ENCODE measurements at regions not wholly inside any gene's neighbourhood (a gene's known extent, or its start where the extent isn't known, plus 50 kb on each side); places are given as distances from the start of the nearest gene placed in this dataset.
"Not testable (repeated sequence)": the region's sequence is repeated elsewhere in the genome, so short reads cannot be mapped to it uniquely, and the experiment has no call there.

GRCh38 chr2:53033411-53033810, 734.2 kb upstream of the CHAC2 start:
- H3K27me3 Mint-ChIP-seq = no peaks in the 10 kb centered on the region
- ChIA-PET CTCF (no interaction called here), POLR2A (no interaction called here)
- no peak for DNase-seq
- peaks cover 0 to 5% (median 0%) of the 10 kb centered on the region in 5 donors for H3K9me3 Mint-ChIP-seq
- no peaks in the 10 kb centered on the region for H3K36me3 Mint-ChIP-seq
- no peaks in the 10 kb centered on the region for H3K36me3 ChIP-seq (ENCODE audit: insufficient read depth, low read length)
- H3K27me3 ChIP-seq (ENCODE audit: insufficient read depth, low read length, poor library complexity, severe bottlenecking) = no peaks in the 10 kb centered on the region
- H3K4me1 Mint-ChIP-seq = no peaks in the 10 kb centered on the region
- H3K4me1 ChIP-seq (ENCODE audit: insufficient read depth, low read length) = no peaks in the 10 kb centered on the region
- H3K27ac Mint-ChIP-seq = no peak overlapping the region
- H3K4me3 ChIP-seq (ENCODE audit: low read length) = no peak overlapping the region
- no peak overlapping the region for H3K27ac ChIP-seq (ENCODE audit: low read depth, low read length)
- H3K4me3 Mint-ChIP-seq = no peak overlapping the region
- no peaks in the 10 kb centered on the region for H3K9me3 ChIP-seq (ENCODE audit: low read length)

GRCh38 chr2:53028746-53029423, 738.7 kb upstream of the CHAC2 start:
- no peak for DNase-seq
- no peak overlapping the region for H3K4me3 ChIP-seq (ENCODE audit: low read length)
- H3K9me3 Mint-ChIP-seq = peaks cover 0 to 8% (median 2%) of the 10 kb centered on the region in 5 donors
- no peaks in the 10 kb centered on the region for H3K9me3 ChIP-seq (ENCODE audit: low read length)
- ChIA-PET CTCF (no interaction called here), POLR2A (no interaction called here)
- no peaks in the 10 kb centered on the region for H3K36me3 ChIP-seq (ENCODE audit: insufficient read depth, low read length)
- H3K4me1 Mint-ChIP-seq = no peaks in the 10 kb centered on the region
- H3K27ac Mint-ChIP-seq = no peak overlapping the region
- H3K27me3 Mint-ChIP-seq = peaks cover 0 to 1% of the 10 kb centered on the region in 2 donors
- H3K36me3 Mint-ChIP-seq = no peaks in the 10 kb centered on the region
- H3K27me3 ChIP-seq (ENCODE audit: insufficient read depth, low read length, poor library complexity, severe bottlenecking) = no peaks in the 10 kb centered on the region
- no peaks in the 10 kb centered on the region for H3K4me1 ChIP-seq (ENCODE audit: insufficient read depth, low read length)
- H3K4me3 Mint-ChIP-seq = no peak overlapping the region
- no peak overlapping the region for H3K27ac ChIP-seq (ENCODE audit: low read depth, low read length)

- no peaks in the 10 kb centered on the region for H3K36me3 Mint-ChIP-seq
- no peak overlapping the region for H3K27ac Mint-ChIP-seq
- no peak overlapping the region for H3K4me3 Mint-ChIP-seq
- peaks cover 0 to 10% (median 2%) of the 10 kb centered on the region in 5 donors for H3K9me3 Mint-ChIP-seq
- CTCF ChIA-PET = no interaction called here
- H3K9me3 ChIP-seq (ENCODE audit: low read length) = no peaks in the 10 kb centered on the region
- DNase-seq = no peak
- H3K36me3 ChIP-seq (ENCODE audit: insufficient read depth, low read length) = no peaks in the 10 kb centered on the region
- H3K27ac ChIP-seq (ENCODE audit: low read depth, low read length) = no peak overlapping the region
- peaks cover 0 to 1% of the 10 kb centered on the region in 2 donors for H3K27me3 Mint-ChIP-seq
- no peaks in the 10 kb centered on the region for H3K4me1 Mint-ChIP-seq
- H3K4me1 ChIP-seq (ENCODE audit: insufficient read depth, low read length) = no peaks in the 10 kb centered on the region
- H3K27me3 ChIP-seq (ENCODE audit: insufficient read depth, low read length, poor library complexity, severe bottlenecking) = no peaks in the 10 kb centered on the region
- no peak overlapping the region for H3K4me3 ChIP-seq (ENCODE audit: low read length)
- POLR2A ChIA-PET = no interaction called here
These were observed 739.4 kb upstream of the CHAC2 start for GRCh38 chr2:53028225-53028624.

GRCh38 chr2:53022248-53022647, 745.4 kb upstream of the CHAC2 start:
- H3K9me3 Mint-ChIP-seq = peaks cover 0 to 10% (median 4%) of the 10 kb centered on the region in 5 donors
- H3K9me3 ChIP-seq (ENCODE audit: low read length); DNase-seq; CTCF ChIA-PET; H3K4me3 Mint-ChIP-seq; H3K27ac Mint-ChIP-seq; H3K4me1 ChIP-seq (ENCODE audit: insufficient read depth, low read length); H3K27me3 ChIP-seq (ENCODE audit: insufficient read depth, low read length, poor library complexity, severe bottlenecking); H3K36me3 Mint-ChIP-seq; H3K27ac ChIP-seq (ENCODE audit: low read depth, low read length); POLR2A ChIA-PET; H3K4me3 ChIP-seq (ENCODE audit: low read length); H3K4me1 Mint-ChIP-seq; H3K36me3 ChIP-seq (ENCODE audit: insufficient read depth, low read length); H3K27me3 Mint-ChIP-seq: not testable (repeated sequence)

GRCh38 chr2:53021828-53022227, 745.8 kb upstream of the CHAC2 start:
- H3K27me3 Mint-ChIP-seq = peaks cover 0 to 1% of the 10 kb centered on the region in 2 donors
- peak overlapping the region in 1 of 8 donors; percentile 37 for H3K27ac Mint-ChIP-seq
- CTCF ChIA-PET = no interaction called here

GRCh38 chr2:53021292-53021691, 746.3 kb upstream of the CHAC2 start:
- H3K36me3 Mint-ChIP-seq = no peaks in the 10 kb centered on the region
- no peak overlapping the region for H3K4me3 Mint-ChIP-seq
- peaks cover 0 to 10% (median 2%) of the 10 kb centered on the region in 5 donors for H3K9me3 Mint-ChIP-seq
- H3K36me3 ChIP-seq (ENCODE audit: insufficient read depth, low read length) = no peaks in the 10 kb centered on the region
- peak overlapping the region in 1 of 8 donors; percentile 48 for H3K27ac Mint-ChIP-seq
- no peaks in the 10 kb centered on the region for H3K9me3 ChIP-seq (ENCODE audit: low read length)
- H3K27ac ChIP-seq (ENCODE audit: low read depth, low read length) = no peak overlapping the region
- CTCF ChIA-PET = no interaction called here
- no peak for DNase-seq
- no peaks in the 10 kb centered on the region for H3K4me1 Mint-ChIP-seq
- no peaks in the 10 kb centered on the region for H3K27me3 ChIP-seq (ENCODE audit: insufficient read depth, low read length, poor library complexity, severe bottlenecking)
- POLR2A ChIA-PET = no interaction called here
- no peaks in the 10 kb centered on the region for H3K4me1 ChIP-seq (ENCODE audit: insufficient read depth, low read length)
- peaks cover 0 to 1% of the 10 kb centered on the region in 2 donors for H3K27me3 Mint-ChIP-seq
- H3K4me3 ChIP-seq (ENCODE audit: low read length) = no peak overlapping the region

More at GRCh38 chr2:53021828-53022227, 745.8 kb upstream of the CHAC2 start:
- H3K9me3 ChIP-seq (ENCODE audit: low read length) = no peaks in the 10 kb centered on the region
- Mint-ChIP-seq H3K4me3 (no peak overlapping the region), H3K4me1 (no peaks in the 10 kb centered on the region), H3K9me3 (peaks cover 0 to 10% (median 2%) of the 10 kb centered on the region in 5 donors), H3K36me3 (no peaks in the 10 kb centered on the region)
- DNase-seq = no peak
- no peaks in the 10 kb centered on the region for H3K27me3 ChIP-seq (ENCODE audit: insufficient read depth, low read length, poor library complexity, severe bottlenecking)
- H3K4me3 ChIP-seq (ENCODE audit: low read length) = no peak overlapping the region
- H3K27ac ChIP-seq (ENCODE audit: low read depth, low read length) = no peak overlapping the region
- no peaks in the 10 kb centered on the region for H3K4me1 ChIP-seq (ENCODE audit: insufficient read depth, low read length)
- POLR2A ChIA-PET = no interaction called here
- H3K36me3 ChIP-seq (ENCODE audit: insufficient read depth, low read length) = no peaks in the 10 kb centered on the region

- POLR2A ChIA-PET = no interaction called here
- no peak for DNase-seq
- H3K36me3 Mint-ChIP-seq = no peaks in the 10 kb centered on the region
- no peak overlapping the region for H3K4me3 Mint-ChIP-seq
- no peaks in the 10 kb centered on the region for H3K36me3 ChIP-seq (ENCODE audit: insufficient read depth, low read length)
- H3K27ac Mint-ChIP-seq = no peak overlapping the region
- CTCF ChIA-PET = no interaction called here
- H3K27ac ChIP-seq (ENCODE audit: low read depth, low read length) = no peak overlapping the region
- no peaks in the 10 kb centered on the region for H3K9me3 ChIP-seq (ENCODE audit: low read length)
- no peak overlapping the region for H3K4me3 ChIP-seq (ENCODE audit: low read length)
- no peaks in the 10 kb centered on the region for H3K4me1 Mint-ChIP-seq
- peaks cover 0 to 16% (median 2%) of the 10 kb centered on the region in 5 donors for H3K9me3 Mint-ChIP-seq
- H3K4me1 ChIP-seq (ENCODE audit: insufficient read depth, low read length) = no peaks in the 10 kb centered on the region
- no peaks in the 10 kb centered on the region for H3K27me3 ChIP-seq (ENCODE audit: insufficient read depth, low read length, poor library complexity, severe bottlenecking)
- peaks cover 0 to under 1% of the 10 kb centered on the region in 2 donors for H3K27me3 Mint-ChIP-seq
These were observed 748.7 kb upstream of the CHAC2 start for GRCh38 chr2:53018825-53019425.

GRCh38 chr2:53006980-53007379, 760.6 kb upstream of the CHAC2 start:
- CTCF ChIA-PET = no interaction called here
- Mint-ChIP-seq H3K9me3 (peaks cover 0 to 13% (median 0%) of the 10 kb centered on the region in 5 donors), H3K27me3 (no peaks in the 10 kb centered on the region), H3K27ac (no peak overlapping the region), H3K4me3 (no peak overlapping the region), H3K36me3 (no peaks in the 10 kb centered on the region), H3K4me1 (no peaks in the 10 kb centered on the region)
- no peaks in the 10 kb centered on the region for H3K36me3 ChIP-seq (ENCODE audit: insufficient read depth, low read length)
- no peaks in the 10 kb centered on the region for H3K9me3 ChIP-seq (ENCODE audit: low read length)
- no peaks in the 10 kb centered on the region for H3K4me1 ChIP-seq (ENCODE audit: insufficient read depth, low read length)
- no peaks in the 10 kb centered on the region for H3K27me3 ChIP-seq (ENCODE audit: insufficient read depth, low read length, poor library complexity, severe bottlenecking)
- POLR2A ChIA-PET = no interaction called here
- H3K27ac ChIP-seq (ENCODE audit: low read depth, low read length) = no peak overlapping the region
- no peak overlapping the region for H3K4me3 ChIP-seq (ENCODE audit: low read length)
- DNase-seq = no peak

All from CD8-positive, alpha-beta memory T cell (primary cell).